K562 (cell line): ENCODE measurements at regions not wholly inside any gene's neighbourhood (a gene's known extent, or its start where the extent isn't known, plus 50 kb on each side); places are given as distances from the start of the nearest gene placed in this dataset.

Experiments used
- CEBPG ChIP-seq, 3 experiments: fragments of 200-800 bp in 1 of 3; sonication (Bioruptor generic) in 1 of 3; sonication (generic) in 1 of 3; formaldehyde crosslinking in 1 of 3; IDR thresholded peaks in 2 of 3; conservative IDR thresholded peaks in 1 of 3; 2 replicates each; pipeline versions ENCODE4 v1.6.1 to v1.8.0; 2016 to 2022; ENCODE audit warnings: missing compliant biosample characterization in 2 of 3, missing genetic modification characterization in 2 of 3, mild to moderate bottlenecking in 1 of 3, missing genetic modification reagents in 1 of 3
- HEY1 ChIP-seq: fragments of 250-450 bp; sonication (Bioruptor Pico); IDR thresholded peaks from 2 replicates; pipeline ENCODE4 v1.5.0; 2020; ENCODE audit warnings: mild to moderate bottlenecking, moderate library complexity, borderline replicate concordance
- MXI1 ChIP-seq: IDR thresholded peaks from 2 replicates; pipeline ENCODE4 v1.6.1; 2011; ENCODE audit warnings: low read depth, mild to moderate bottlenecking, improper control_type of control experiment, low read length
- POLR3G ChIP-seq: IDR thresholded peaks from 2 replicates; pipeline ENCODE4 v1.6.1; 2011; ENCODE audit not compliant: insufficient read length, insufficient replicate concordance; ENCODE audit errors: extremely low read depth
- RB1 ChIP-seq: fragments of 450-650 bp; IDR thresholded peaks from 2 replicates; pipeline ENCODE4 v1.6.1; 2017; ENCODE audit warnings: low read depth, mild to moderate bottlenecking
- ZNF184 ChIP-seq: sonication (generic); formaldehyde crosslinking; IDR thresholded peaks from 2 replicates; pipeline ENCODE4 v1.5.0; 2020; ENCODE audit warnings: missing genetic modification reagents
- TF ChIP-seq, protein P1 (sequence below): fragments of 150-350 bp; IDR thresholded peaks from 2 replicates; pipeline ENCODE4 v1.6.1; 2014; ENCODE audit warnings: low read depth, mild to moderate bottlenecking, low read length, borderline replicate concordance

GRCh38 chr2:171210864-171211431, 50.3 kb upstream of the TLK1 start (continued):
- TF ChIP-seq, protein P1, sequence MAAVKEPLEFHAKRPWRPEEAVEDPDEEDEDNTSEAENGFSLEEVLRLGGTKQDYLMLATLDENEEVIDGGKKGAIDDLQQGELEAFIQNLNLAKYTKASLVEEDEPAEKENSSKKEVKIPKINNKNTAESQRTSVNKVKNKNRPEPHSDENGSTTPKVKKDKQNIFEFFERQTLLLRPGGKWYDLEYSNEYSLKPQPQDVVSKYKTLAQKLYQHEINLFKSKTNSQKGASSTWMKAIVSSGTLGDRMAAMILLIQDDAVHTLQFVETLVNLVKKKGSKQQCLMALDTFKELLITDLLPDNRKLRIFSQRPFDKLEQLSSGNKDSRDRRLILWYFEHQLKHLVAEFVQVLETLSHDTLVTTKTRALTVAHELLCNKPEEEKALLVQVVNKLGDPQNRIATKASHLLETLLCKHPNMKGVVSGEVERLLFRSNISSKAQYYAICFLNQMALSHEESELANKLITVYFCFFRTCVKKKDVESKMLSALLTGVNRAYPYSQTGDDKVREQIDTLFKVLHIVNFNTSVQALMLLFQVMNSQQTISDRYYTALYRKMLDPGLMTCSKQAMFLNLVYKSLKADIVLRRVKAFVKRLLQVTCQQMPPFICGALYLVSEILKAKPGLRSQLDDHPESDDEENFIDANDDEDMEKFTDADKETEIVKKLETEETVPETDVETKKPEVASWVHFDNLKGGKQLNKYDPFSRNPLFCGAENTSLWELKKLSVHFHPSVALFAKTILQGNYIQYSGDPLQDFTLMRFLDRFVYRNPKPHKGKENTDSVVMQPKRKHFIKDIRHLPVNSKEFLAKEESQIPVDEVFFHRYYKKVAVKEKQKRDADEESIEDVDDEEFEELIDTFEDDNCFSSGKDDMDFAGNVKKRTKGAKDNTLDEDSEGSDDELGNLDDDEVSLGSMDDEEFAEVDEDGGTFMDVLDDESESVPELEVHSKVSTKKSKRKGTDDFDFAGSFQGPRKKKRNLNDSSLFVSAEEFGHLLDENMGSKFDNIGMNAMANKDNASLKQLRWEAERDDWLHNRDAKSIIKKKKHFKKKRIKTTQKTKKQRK: no peak
- TF ChIP-seq ZNF184 (CRISPR knock-in tag) (no peak), RB1 (no peak), POLR3G (no peak), HEY1 (no peak), MXI1 (no peak), CEBPG (CRISPR knock-in tag; IDR thresholded peaks at IDR 0.05) (no peak), CEBPG (tag; conservative IDR thresholded peaks at IDR 0.05 in 1 of 2, IDR thresholded peaks at IDR 0.05 in 1 of 2) (0 out of 4 replicates have a peak, but pooled peaks of 1 of the 2 experiments have one; percentile 2)
